ENCODE measurements at regions not wholly inside any gene's neighbourhood (a gene's known extent, or its start where the extent isn't known, plus 50 kb on each side); places are given as distances from the start of the nearest gene placed in this dataset.

DNA sequence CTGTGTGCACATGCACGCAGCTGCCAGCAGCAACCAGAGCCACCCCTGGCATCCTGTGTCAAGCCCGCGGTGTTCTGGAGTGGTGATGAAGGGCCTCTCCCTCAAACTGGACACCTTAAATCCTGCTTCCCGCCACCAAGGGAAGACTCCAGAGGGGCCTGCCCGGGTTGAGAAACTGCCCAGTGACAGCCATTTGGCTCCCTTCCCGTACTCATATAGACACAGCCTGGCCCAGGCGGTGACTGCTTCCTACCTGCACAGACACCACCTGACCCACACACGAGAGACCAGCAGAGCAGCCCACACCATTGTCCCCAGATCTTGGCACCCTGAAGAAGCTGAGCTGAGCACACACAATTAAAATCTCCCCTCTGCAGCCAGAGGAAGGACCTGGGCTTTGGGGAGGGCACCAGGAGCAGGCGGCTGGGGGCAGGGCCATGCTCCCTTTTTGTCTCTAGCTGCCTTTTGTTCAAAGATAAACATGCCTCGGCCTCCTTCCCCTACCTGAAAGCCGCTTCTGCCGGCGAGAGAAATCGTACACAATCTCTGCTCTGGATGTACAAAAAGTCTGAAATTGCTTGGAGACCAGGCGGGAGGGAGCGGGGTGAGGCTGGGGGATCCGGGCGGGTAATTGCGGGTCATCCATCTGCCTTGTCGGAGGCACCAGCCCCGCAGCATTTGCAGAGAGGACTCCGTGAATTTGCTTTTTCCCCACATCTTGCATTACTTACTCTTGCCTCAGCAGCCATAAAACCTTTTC is 78.4 kb downstream of the TSPAN17 start:
- H3K4me3 ChIP-seq (ENCODE audit: low read depth in 1 of 2, low read length in 1 of 2) = no peak overlapping the region
- no peaks in the 10 kb centered on the region for H3K36me3 ChIP-seq
- no peak for TF ChIP-seq CTCF (IDR thresholded peaks at IDR 0.05)
- H3K9me3 ChIP-seq = no peaks in the 10 kb centered on the region
- peaks cover 83% of the 10 kb centered on the region for H3K27me3 ChIP-seq
- no peak overlapping the region for H3K27ac ChIP-seq
- no peaks in the 10 kb centered on the region for H3K4me1 ChIP-seq (ENCODE audit: control insufficient read depth in 1 of 2, insufficient read depth in 1 of 2, low read depth in 1 of 2, low read length in 1 of 2)

- no peak for TF ChIP-seq CTCF (IDR thresholded peaks at IDR 0.05)
- Histone ChIP-seq H3K27me3 (peaks cover 94% of the 10 kb centered on the region), H3K4me3 (ENCODE audit: low read depth in 1 of 2, low read length in 1 of 2) (no peak overlapping the region), H3K36me3 (no peaks in the 10 kb centered on the region), H3K9me3 (no peaks in the 10 kb centered on the region), H3K27ac (no peak overlapping the region), H3K4me1 (ENCODE audit: control insufficient read depth in 1 of 2, insufficient read depth in 1 of 2, low read depth in 1 of 2, low read length in 1 of 2) (no peaks in the 10 kb centered on the region)
These were observed 79.7 kb downstream of the TSPAN17 start for GRCh38 chr5:176726746-176727527.

DNA sequence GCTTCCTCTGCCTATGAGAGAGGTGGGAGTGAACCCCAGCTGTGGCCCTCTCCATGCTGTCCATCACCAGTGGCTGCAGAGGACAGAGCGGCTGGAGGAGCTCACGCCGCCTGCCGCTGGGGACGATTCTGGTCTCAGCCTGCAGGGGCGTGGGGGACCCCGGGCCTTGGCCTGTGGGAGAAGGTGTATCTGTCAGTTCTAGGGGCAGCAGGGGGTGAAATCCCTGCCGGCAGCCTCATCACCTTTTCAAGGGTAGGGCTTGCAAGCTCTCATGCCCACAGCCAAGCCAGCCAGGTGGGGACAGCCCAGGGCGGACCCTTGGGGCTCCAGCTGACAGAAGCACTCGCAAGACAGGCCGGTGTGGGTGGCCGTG is 80.2 kb downstream of the TSPAN17 start:
- Histone ChIP-seq H3K4me3 (ENCODE audit: low read depth in 1 of 2, low read length in 1 of 2) (no peak overlapping the region), H3K36me3 (no peaks in the 10 kb centered on the region)

DNA sequence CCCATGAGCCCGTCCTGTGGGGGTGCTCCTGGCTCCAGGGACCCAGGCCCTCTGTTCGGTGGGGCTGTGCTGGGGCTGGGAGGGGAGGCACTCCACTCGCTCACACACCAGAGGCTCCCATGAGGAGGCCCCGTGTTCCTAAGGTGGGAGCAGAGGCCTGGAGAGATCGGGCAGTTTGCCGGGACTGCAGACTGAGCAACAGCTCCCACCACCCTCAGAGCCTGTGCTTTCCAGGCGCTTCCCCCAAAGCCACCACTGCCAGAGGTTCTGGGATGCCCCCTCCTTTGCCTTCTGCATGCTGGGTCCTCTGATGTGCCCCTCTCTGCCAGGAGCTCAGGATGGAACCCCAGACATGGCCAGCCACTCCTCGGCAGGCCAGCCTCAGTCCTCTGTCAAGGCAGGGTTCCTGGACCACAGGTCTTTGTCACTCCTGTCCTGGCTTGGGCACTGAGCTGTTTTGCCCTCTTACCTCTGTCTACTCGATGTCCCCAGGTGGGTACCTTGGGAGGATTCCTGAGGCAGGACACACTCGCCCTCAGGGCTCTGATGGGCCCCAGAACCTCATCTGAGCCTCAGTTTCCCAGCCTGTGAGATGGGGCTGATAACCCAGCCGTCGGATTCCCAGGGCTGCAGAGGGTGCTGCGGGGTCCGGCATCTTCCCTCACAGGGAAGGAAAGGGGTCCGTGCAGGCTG is 80.8 kb downstream of the TSPAN17 start:
- TF ChIP-seq CTCF (IDR thresholded peaks at IDR 0.05) = no peak
- Histone ChIP-seq H3K27me3 (peaks cover 95% of the 10 kb centered on the region), H3K4me3 (ENCODE audit: low read depth in 1 of 2, low read length in 1 of 2) (no peak overlapping the region), H3K4me1 (ENCODE audit: control insufficient read depth in 1 of 2, insufficient read depth in 1 of 2, low read depth in 1 of 2, low read length in 1 of 2) (no peaks in the 10 kb centered on the region), H3K27ac (no peak overlapping the region), H3K9me3 (no peaks in the 10 kb centered on the region), H3K36me3 (no peaks in the 10 kb centered on the region)

More for the DNA sequence above, 80.2 kb downstream of the TSPAN17 start:
- Histone ChIP-seq H3K4me1 (ENCODE audit: control insufficient read depth in 1 of 2, insufficient read depth in 1 of 2, low read depth in 1 of 2, low read length in 1 of 2) (no peaks in the 10 kb centered on the region), H3K27me3 (peaks cover 95% of the 10 kb centered on the region), H3K27ac (no peak overlapping the region), H3K9me3 (no peaks in the 10 kb centered on the region)
- TF ChIP-seq CTCF (IDR thresholded peaks at IDR 0.05) = no peak

DNA sequence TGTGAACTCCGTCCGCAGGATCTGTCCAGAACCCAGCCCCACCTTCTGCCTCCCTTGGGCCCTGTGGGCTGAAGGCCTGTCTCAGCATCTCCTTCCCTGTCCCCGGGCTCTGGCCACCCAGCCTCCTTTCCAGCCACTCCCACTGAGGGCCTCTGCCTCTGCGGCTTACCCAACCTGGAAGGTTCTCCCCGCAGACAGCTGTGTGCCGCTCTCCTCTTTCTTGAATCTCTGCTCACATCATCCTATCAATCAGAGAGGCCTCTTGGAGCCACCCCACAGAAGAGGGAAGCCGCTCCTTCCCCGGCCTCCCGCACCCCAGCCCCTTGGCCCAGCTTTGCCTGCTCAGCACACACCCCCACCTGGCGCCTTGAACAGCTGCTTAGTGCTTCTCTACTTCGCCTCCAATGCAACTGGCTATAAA is 81.5 kb upstream of the UNC5A start:
- Histone ChIP-seq H3K4me1 (ENCODE audit: control insufficient read depth in 1 of 2, insufficient read depth in 1 of 2, low read depth in 1 of 2, low read length in 1 of 2) (no peaks in the 10 kb centered on the region), H3K9me3 (no peaks in the 10 kb centered on the region), H3K27me3 (peaks cover 89% of the 10 kb centered on the region), H3K4me3 (ENCODE audit: low read depth in 1 of 2, low read length in 1 of 2) (no peak overlapping the region), H3K36me3 (no peaks in the 10 kb centered on the region), H3K27ac (no peak overlapping the region)
- no peak for TF ChIP-seq CTCF (IDR thresholded peaks at IDR 0.05)
